Uterus (tissue), 3 donors: ENCODE measurements at regions not wholly inside any gene's neighbourhood (a gene's known extent, or its start where the extent isn't known, plus 50 kb on each side); places are given as distances from the start of the nearest gene placed in this dataset.

ENCODE experiments used
- DNase-seq, 2 donors: peaks; one replicate each; pipeline ENCODE4 v3.0.0-alpha.2; 2019 to 2020
- H3K27ac ChIP-seq, 2 donors: fragments of 200-600 bp; sonication (generic); 1 replicate in 1 of 2; 2 replicates in 1 of 2; pipeline ENCODE4 v1.5.1; 2016 to 2018
- H3K27me3 ChIP-seq, 2 donors: fragments of 200-600 bp; sonication (generic); one replicate each; pipeline ENCODE4 v1.5.1; 2018 to 2019; ENCODE audit warnings: control low read depth in 1 of 2
- H3K36me3 ChIP-seq, 2 donors: fragments of 200-600 bp; sonication (generic); one replicate each; pipeline ENCODE4 v1.5.1; 2019; ENCODE audit warnings: control low read depth in 1 of 2
- H3K4me1 ChIP-seq, 2 donors: fragments of 200-600 bp; sonication (generic); one replicate each; pipeline ENCODE4 v1.5.1; 2018 to 2019; ENCODE audit warnings: control low read depth in 1 of 2
- H3K4me3 ChIP-seq, 2 donors: fragments of 200-600 bp; sonication (generic); 1 replicate in 1 of 2; 2 replicates in 1 of 2; pipeline ENCODE4 v1.5.1; 2018 to 2019; ENCODE audit warnings: mild to moderate bottlenecking in 1 of 2
- H3K9me3 ChIP-seq, 2 donors: fragments of 200-600 bp; sonication (generic); one replicate each; pipeline ENCODE4 v1.5.1; 2019; ENCODE audit warnings: control low read depth in 1 of 2
- POLR2A ChIP-seq, 2 donors: fragments of 450-650 bp; IDR thresholded peaks; one replicate each; pipeline ENCODE4 v1.6.1; 2016; ENCODE audit warnings: antibody characterized with exemption in 2 of 2, mild to moderate bottlenecking in 1 of 2, moderate library complexity in 1 of 2
- intact Hi-C: fragments of 100-400 bp; cut with DNase I; formaldehyde crosslinking; loops from one replicate; pipeline ENCODE4 v1.15.1; 2023; ENCODE audit warnings: low total_unique reads
- TF ChIP-seq, protein P1 (sequence below), 4 experiments: fragments of 200-600 bp in 2 of 4; fragments of 450-650 bp in 2 of 4; sonication (generic) in 2 of 4; IDR thresholded peaks; one replicate each; pipeline ENCODE4 v1.5.1; 2016 to 2019; ENCODE audit warnings: antibody characterized with exemption in 4 of 4, mild to moderate bottlenecking in 2 of 4, moderate library complexity in 1 of 4
- donor health status: DM: yes; HTN: yes; CAD: no.

GRCh38 chr2:235157746-235158482 is 206.1 kb downstream of the SH3BP4 start:
- H3K9me3 ChIP-seq: no peaks in the 10 kb centered on the region
- H3K27me3 ChIP-seq: no peaks in the 10 kb centered on the region
- H3K36me3 ChIP-seq: no peaks in the 10 kb centered on the region
- no peak overlapping the region for H3K27ac ChIP-seq
- no peaks in the 10 kb centered on the region for H3K4me1 ChIP-seq
- DNase-seq: no peak
- no peak overlapping the region for H3K4me3 ChIP-seq
- no peak for TF ChIP-seq POLR2A (IDR thresholded peaks at IDR 0.05)
- TF ChIP-seq, protein P1, sequence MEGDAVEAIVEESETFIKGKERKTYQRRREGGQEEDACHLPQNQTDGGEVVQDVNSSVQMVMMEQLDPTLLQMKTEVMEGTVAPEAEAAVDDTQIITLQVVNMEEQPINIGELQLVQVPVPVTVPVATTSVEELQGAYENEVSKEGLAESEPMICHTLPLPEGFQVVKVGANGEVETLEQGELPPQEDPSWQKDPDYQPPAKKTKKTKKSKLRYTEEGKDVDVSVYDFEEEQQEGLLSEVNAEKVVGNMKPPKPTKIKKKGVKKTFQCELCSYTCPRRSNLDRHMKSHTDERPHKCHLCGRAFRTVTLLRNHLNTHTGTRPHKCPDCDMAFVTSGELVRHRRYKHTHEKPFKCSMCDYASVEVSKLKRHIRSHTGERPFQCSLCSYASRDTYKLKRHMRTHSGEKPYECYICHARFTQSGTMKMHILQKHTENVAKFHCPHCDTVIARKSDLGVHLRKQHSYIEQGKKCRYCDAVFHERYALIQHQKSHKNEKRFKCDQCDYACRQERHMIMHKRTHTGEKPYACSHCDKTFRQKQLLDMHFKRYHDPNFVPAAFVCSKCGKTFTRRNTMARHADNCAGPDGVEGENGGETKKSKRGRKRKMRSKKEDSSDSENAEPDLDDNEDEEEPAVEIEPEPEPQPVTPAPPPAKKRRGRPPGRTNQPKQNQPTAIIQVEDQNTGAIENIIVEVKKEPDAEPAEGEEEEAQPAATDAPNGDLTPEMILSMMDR (IDR thresholded peaks at IDR 0.05): no peak
- intact Hi-C loops: no loop called here

DNA sequence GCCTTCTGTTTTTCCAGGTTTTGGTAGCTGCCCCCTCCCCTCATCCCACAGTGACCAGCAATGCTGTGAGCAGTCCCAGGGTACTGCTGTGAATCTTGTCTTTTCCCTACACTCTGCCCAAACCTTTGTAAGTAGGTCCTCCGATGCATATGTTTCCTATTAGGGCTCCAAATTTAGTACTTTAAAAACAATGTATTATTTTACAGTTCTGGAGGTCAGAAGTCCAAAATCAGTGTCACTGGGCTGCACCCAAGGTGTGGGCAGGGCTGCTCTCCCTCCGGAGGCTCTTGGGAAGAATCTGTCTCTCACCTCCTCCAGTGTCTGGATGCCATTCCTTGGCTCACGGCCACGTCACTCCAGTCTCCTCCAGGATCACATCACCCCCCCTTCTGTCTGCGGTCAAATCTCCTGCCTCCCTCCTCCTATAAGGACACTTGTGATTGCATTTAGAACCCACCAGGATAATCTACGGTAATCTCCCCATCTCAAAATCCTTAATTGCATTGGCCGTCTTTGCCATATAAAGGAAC is 208.5 kb downstream of the SH3BP4 start:
- intact Hi-C loops: no loop called here
- H3K27me3 ChIP-seq: no peaks in the 10 kb centered on the region
- H3K4me3 ChIP-seq: no peak overlapping the region
- no peaks in the 10 kb centered on the region for H3K36me3 ChIP-seq
- no peaks in the 10 kb centered on the region for H3K9me3 ChIP-seq
- H3K4me1 ChIP-seq: no peaks in the 10 kb centered on the region
- no peak overlapping the region for H3K27ac ChIP-seq
- TF ChIP-seq POLR2A (IDR thresholded peaks at IDR 0.05): no peak
- TF ChIP-seq, protein P1 (IDR thresholded peaks at IDR 0.05): no peak
- no peak for DNase-seq

DNA sequence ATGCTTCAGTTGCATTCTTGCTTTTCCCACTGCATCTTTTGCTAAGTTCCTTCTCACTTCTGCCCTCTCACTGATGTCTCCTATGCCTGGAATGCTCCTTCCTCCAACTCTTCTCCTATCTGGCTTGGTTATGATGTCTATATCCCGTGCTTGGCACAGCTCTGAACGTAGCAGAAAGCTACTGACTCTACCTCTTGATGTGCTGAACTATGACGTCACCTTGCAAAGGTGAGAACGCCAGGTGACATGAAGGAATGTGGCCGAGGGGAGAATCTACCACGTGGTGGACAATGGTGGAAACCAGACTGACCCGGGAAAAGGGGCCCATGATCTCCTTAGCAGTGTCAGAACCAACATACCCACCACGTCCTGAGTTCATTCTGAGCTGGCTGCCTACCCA is 209.7 kb downstream of the SH3BP4 start:
- H3K27me3 ChIP-seq: no peaks in the 10 kb centered on the region
- no peak for TF ChIP-seq POLR2A (IDR thresholded peaks at IDR 0.05)
- TF ChIP-seq, protein P1 (IDR thresholded peaks at IDR 0.05): no peak
- DNase-seq: no peak
- H3K9me3 ChIP-seq: no peaks in the 10 kb centered on the region
- intact Hi-C loops: no loop called here
- H3K27ac ChIP-seq: no peak overlapping the region
- no peak overlapping the region for H3K4me3 ChIP-seq
- H3K4me1 ChIP-seq: no peaks in the 10 kb centered on the region
- H3K36me3 ChIP-seq: no peaks in the 10 kb centered on the region

- H3K36me3 ChIP-seq: no peaks in the 10 kb centered on the region
- H3K9me3 ChIP-seq: no peaks in the 10 kb centered on the region
- no peak for TF ChIP-seq POLR2A (IDR thresholded peaks at IDR 0.05)
- TF ChIP-seq, protein P1 (IDR thresholded peaks at IDR 0.05): no peak
- DNase-seq: no peak
- H3K4me1 ChIP-seq: no peaks in the 10 kb centered on the region
- H3K27me3 ChIP-seq: no peaks in the 10 kb centered on the region
- H3K4me3 ChIP-seq: no peak overlapping the region
- H3K27ac ChIP-seq: no peak overlapping the region
- intact Hi-C loops: no loop called here
Observed at GRCh38 chr2:235162082-235162836, 210.4 kb downstream of the SH3BP4 start.

GRCh38 chr2:235162837-235163197 is 211.0 kb downstream of the SH3BP4 start:
- Histone ChIP-seq H3K4me3 (no peak overlapping the region), H3K4me1 (no peaks in the 10 kb centered on the region), H3K36me3 (no peaks in the 10 kb centered on the region), H3K9me3 (no peaks in the 10 kb centered on the region), H3K27ac (no peak overlapping the region), H3K27me3 (no peaks in the 10 kb centered on the region)
- intact Hi-C loops: no loop called here
- TF ChIP-seq, protein P1 (IDR thresholded peaks at IDR 0.05): no peak
- no peak for TF ChIP-seq POLR2A (IDR thresholded peaks at IDR 0.05)
- no peak for DNase-seq
